HepG2 (cell line): ENCODE measurements at regions not wholly inside any gene's neighbourhood (a gene's known extent, or its start where the extent isn't known, plus 50 kb on each side); places are given as distances from the start of the nearest gene placed in this dataset.

Source experiments
- ATAC-seq: fragments of 200-7000 bp; cut with Tn5 transposase; 3 replicates; pipeline ENCODE4 v1.9.1; 2020; ENCODE audit warnings: mild to moderate bottlenecking, moderate library complexity
- BruUV-seq: library from RNA; stranded (reverse); fragments of 400-500 nt; replicated peaks from 2 replicates; lab custom pipeline; 2021; lab: Mats Ljungman, UMichigan
- CTCF ChIA-PET: fragments of 300-600 bp; formaldehyde crosslinking; extraction: SDS; loops from one replicate; lab custom pipeline; 2021; ENCODE audit warnings: low total read pairs, inconsistent platforms, low intra/inter-chr PET ratio; lab: Yijun Ruan, JAX
- POLR2A ChIA-PET: fragments of 350-600 bp; sonication (Branson Sonifier 250); formaldehyde crosslinking; loops from one replicate; lab custom pipeline; 2020; ENCODE audit warnings: antibody characterized with exemption, inconsistent platforms; lab: Yijun Ruan, JAX
- DNase-seq: peaks from one replicate; pipeline ENCODE4 v3.0.0-alpha.2; 2015; ENCODE audit warnings: low spot score
- FAIRE-seq: peaks from 3 replicates; lab custom pipeline; 2011; peaks lifted over from hg19 to GRCh38; lab: Jason Lieb, UNC
- H2AFZ ChIP-seq: one replicate; pipeline ENCODE4 v1.6.1; 2011; ENCODE audit warnings: low read length, inconsistent platforms
- H3K27ac ChIP-seq: fragments of 300-600 bp; 3 replicates; pipeline ENCODE4 v1.8.0; 2011; ENCODE audit warnings: mixed run types, mild to moderate bottlenecking, mixed read lengths, low read length, inconsistent platforms; ENCODE audit not compliant: insufficient read depth; ENCODE audit errors: extremely low read length
- H3K27me3 ChIP-seq, 2 experiments: fragments of 200-600 bp in 1 of 2; 2 replicates in 1 of 2; 3 replicates in 1 of 2; pipeline versions ENCODE4 v1.6.0 to v1.8.0; 2011; ENCODE audit warnings: low read length in 2 of 2, mild to moderate bottlenecking in 2 of 2, moderate library complexity in 2 of 2, inconsistent platforms in 1 of 2; ENCODE audit not compliant: insufficient read depth in 2 of 2, control insufficient read depth in 1 of 2
- H3K36me3 ChIP-seq, 2 experiments: fragments of 200-600 bp in 1 of 2; replicated peaks in 1 of 2; 2 replicates in 1 of 2; 3 replicates in 1 of 2; pipeline versions ENCODE4 v1.5.1 to v1.8.0; 2011; ENCODE audit warnings: low read length in 2 of 2, inconsistent platforms in 1 of 2; ENCODE audit not compliant: insufficient read depth in 2 of 2, control insufficient read depth in 1 of 2
- H3K4me1 ChIP-seq: 2 replicates; pipeline ENCODE4 v1.5.1; 2012; ENCODE audit warnings: low read length, inconsistent platforms; ENCODE audit not compliant: insufficient read depth
- H3K4me2 ChIP-seq: 2 replicates; pipeline ENCODE4 v1.6.0; 2011; ENCODE audit warnings: low read depth, low read length, inconsistent platforms
- H3K4me3 ChIP-seq, 3 experiments: fragments of 200-600 bp in 1 of 3; sonication (generic), shearing (Covaris generic) in 1 of 3; replicated peaks in 1 of 3; 2 replicates each; pipeline ENCODE4 v1.5.1; 2011 to 2016; ENCODE audit warnings: low read length in 3 of 3, inconsistent platforms in 2 of 3, low read depth in 2 of 3, mild to moderate bottlenecking in 2 of 3, control low read depth in 1 of 3, mixed read lengths in 1 of 3; ENCODE audit not compliant: insufficient read depth in 1 of 3
- H3K79me2 ChIP-seq: one replicate; pipeline ENCODE4 v1.6.1; 2011; ENCODE audit warnings: low read length, inconsistent platforms; ENCODE audit not compliant: insufficient read depth
- H3K9ac ChIP-seq: 2 replicates; pipeline ENCODE4 v1.6.0; 2011; ENCODE audit warnings: mild to moderate bottlenecking, low read depth, low read length, inconsistent platforms; ENCODE audit not compliant: insufficient read depth
- H3K9me3 ChIP-seq: 2 replicates; pipeline ENCODE4 v1.5.1; 2012; ENCODE audit warnings: mild to moderate bottlenecking, low read length
- H4K20me1 ChIP-seq: 2 replicates; pipeline ENCODE4 v1.6.0; 2011; ENCODE audit warnings: inconsistent platforms, mild to moderate bottlenecking, low read length, moderate library complexity; ENCODE audit not compliant: insufficient read depth
- BRCA1 ChIP-seq: sonication (generic); formaldehyde crosslinking; IDR thresholded peaks from 2 replicates; pipeline ENCODE4 v1.4.0; 2020; ENCODE audit warnings: missing genetic modification reagents
- CENPT ChIP-seq: sonication (generic); formaldehyde crosslinking; IDR thresholded peaks from 2 replicates; pipeline ENCODE4 v1.8.0; 2022; ENCODE audit warnings: low read depth, mild to moderate bottlenecking, moderate library complexity, missing genetic modification reagents
- MLLT10 ChIP-seq: sonication (generic); formaldehyde crosslinking; IDR thresholded peaks from 2 replicates; pipeline ENCODE4 v1.4.0; 2020; ENCODE audit warnings: missing genetic modification reagents
- NFE2L2 ChIP-seq: fragments of 150-350 bp; IDR thresholded peaks from 2 replicates; pipeline ENCODE4 v1.6.1; 2014; ENCODE audit warnings: low read length
- PAX8 ChIP-seq: sonication (generic); formaldehyde crosslinking; IDR thresholded peaks from 2 replicates; pipeline ENCODE4 v1.8.0; 2022; ENCODE audit warnings: mild to moderate bottlenecking, missing genetic modification reagents, borderline replicate concordance
- SP2 ChIP-seq: sonication (generic); formaldehyde crosslinking; IDR thresholded peaks from 2 replicates; pipeline ENCODE4 v1.5.1; 2020; ENCODE audit warnings: mild to moderate bottlenecking, missing genetic modification reagents
- SP4 ChIP-seq: sonication (generic); formaldehyde crosslinking; IDR thresholded peaks from 2 replicates; pipeline ENCODE4 v1.8.1; 2023; ENCODE audit warnings: mild to moderate bottlenecking, missing genetic modification reagents
- TERF1 ChIP-seq: sonication (generic); formaldehyde crosslinking; IDR thresholded peaks from 2 replicates; pipeline ENCODE4 v1.8.0; 2022; ENCODE audit warnings: mild to moderate bottlenecking, missing genetic modification reagents, moderate library complexity
- THAP11 ChIP-seq: IDR thresholded peaks from 2 replicates; pipeline ENCODE4 v1.6.1; 2016; ENCODE audit warnings: missing biosample characterization, missing genetic modification reagents
- ZNF18 ChIP-seq: sonication (generic); formaldehyde crosslinking; IDR thresholded peaks from 2 replicates; pipeline ENCODE4 v1.8.0; 2022; ENCODE audit warnings: mild to moderate bottlenecking, missing genetic modification reagents; ENCODE audit not compliant: insufficient replicate concordance
- ZNF230 ChIP-seq: sonication (generic); formaldehyde crosslinking; IDR thresholded peaks from 2 replicates; pipeline ENCODE4 v1.4.0; 2020; ENCODE audit warnings: mild to moderate bottlenecking, missing genetic modification reagents
- ZNF282 ChIP-seq: fragments of 450-650 bp; IDR thresholded peaks from 2 replicates; pipeline ENCODE4 v1.6.1; 2018; ENCODE audit not compliant: partially characterized antibody
- ZNF768 ChIP-seq: sonication (generic); formaldehyde crosslinking; IDR thresholded peaks from 2 replicates; pipeline ENCODE4 v1.4.0; 2020; ENCODE audit warnings: missing genetic modification reagents
- ZNF784 ChIP-seq: sonication (generic); formaldehyde crosslinking; IDR thresholded peaks from 2 replicates; pipeline ENCODE4 v1.5.1; 2020; ENCODE audit warnings: missing genetic modification reagents, mild to moderate bottlenecking, borderline replicate concordance
- WGBS: methylation state at CpG from one replicate; pipeline ENCODE4 v1.1.6; 2017; ENCODE audit warnings: low lambda C conversion rate; 5-methylcytosine and 5-hydroxymethylcytosine counted together
- in situ Hi-C: cut with HindIII; loops from 2 replicates; pipeline ENCODE4 v1.10.0; 2017; ENCODE audit warnings: low pct_unique_long_range_greater_than_20kb; ENCODE audit not compliant: extremely low pct_ligation_motif_present
- intact Hi-C: fragments of 100-400 bp; cut with micrococcal nuclease; formaldehyde crosslinking; loops from one replicate; pipeline ENCODE4 v1.10.0; 2022; ENCODE audit not compliant: unreplicated experiment
- TF ChIP-seq, protein P1 (sequence below): sonication (generic); formaldehyde crosslinking; conservative IDR thresholded peaks from 2 replicates; pipeline ENCODE4 v1.8.1; 2023; ENCODE audit warnings: missing genetic modification reagents
- TF ChIP-seq, protein P2 (sequence below): sonication (generic); formaldehyde crosslinking; IDR thresholded peaks from 2 replicates; pipeline ENCODE4 v1.5.0; 2020; ENCODE audit warnings: mild to moderate bottlenecking, missing genetic modification reagents

GRCh38 chrX:38891641-38892413 lies 90.6 kb downstream of the MID1IP1 start:
- H3K27ac ChIP-seq = no peak overlapping the region
- no peak overlapping the region for H3K9ac ChIP-seq
- no peaks in the 10 kb centered on the region for H3K36me3 ChIP-seq
- in situ Hi-C loops = no loop called here
- H3K4me2 ChIP-seq = no peak overlapping the region
- H2AFZ ChIP-seq = no peak overlapping the region
- POLR2A ChIA-PET = no interaction called here
- H4K20me1 ChIP-seq = no peaks in the 10 kb centered on the region
- CTCF ChIA-PET = no interaction called here
- BruUV-seq = no TSS peak
- DNase-seq = no peak
- no peak for TF ChIP-seq ZNF230 (CRISPR knock-in tag)
- TF ChIP-seq ZNF768 (CRISPR knock-in tag) = no peak
- no peak for TF ChIP-seq SP2 (CRISPR knock-in tag)
- no peak for TF ChIP-seq ZNF282
- TF ChIP-seq TERF1 (CRISPR knock-in tag) = no peak
- no peak for TF ChIP-seq NFE2L2
- TF ChIP-seq THAP11 (CRISPR knock-in tag) = no peak
- TF ChIP-seq BRCA1 (CRISPR knock-in tag) = no peak
- no peak for TF ChIP-seq ZNF784 (CRISPR knock-in tag)
- no peak for TF ChIP-seq ZNF18 (CRISPR knock-in tag)
- no peak for TF ChIP-seq MLLT10 (CRISPR knock-in tag)
- no peak for TF ChIP-seq CENPT (CRISPR knock-in tag)
- no peak for TF ChIP-seq PAX8
- TF ChIP-seq, protein P1, sequence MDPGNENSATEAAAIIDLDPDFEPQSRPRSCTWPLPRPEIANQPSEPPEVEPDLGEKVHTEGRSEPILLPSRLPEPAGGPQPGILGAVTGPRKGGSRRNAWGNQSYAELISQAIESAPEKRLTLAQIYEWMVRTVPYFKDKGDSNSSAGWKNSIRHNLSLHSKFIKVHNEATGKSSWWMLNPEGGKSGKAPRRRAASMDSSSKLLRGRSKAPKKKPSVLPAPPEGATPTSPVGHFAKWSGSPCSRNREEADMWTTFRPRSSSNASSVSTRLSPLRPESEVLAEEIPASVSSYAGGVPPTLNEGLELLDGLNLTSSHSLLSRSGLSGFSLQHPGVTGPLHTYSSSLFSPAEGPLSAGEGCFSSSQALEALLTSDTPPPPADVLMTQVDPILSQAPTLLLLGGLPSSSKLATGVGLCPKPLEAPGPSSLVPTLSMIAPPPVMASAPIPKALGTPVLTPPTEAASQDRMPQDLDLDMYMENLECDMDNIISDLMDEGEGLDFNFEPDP (CRISPR knock-in tag) = no peak
- TF ChIP-seq, protein P2, sequence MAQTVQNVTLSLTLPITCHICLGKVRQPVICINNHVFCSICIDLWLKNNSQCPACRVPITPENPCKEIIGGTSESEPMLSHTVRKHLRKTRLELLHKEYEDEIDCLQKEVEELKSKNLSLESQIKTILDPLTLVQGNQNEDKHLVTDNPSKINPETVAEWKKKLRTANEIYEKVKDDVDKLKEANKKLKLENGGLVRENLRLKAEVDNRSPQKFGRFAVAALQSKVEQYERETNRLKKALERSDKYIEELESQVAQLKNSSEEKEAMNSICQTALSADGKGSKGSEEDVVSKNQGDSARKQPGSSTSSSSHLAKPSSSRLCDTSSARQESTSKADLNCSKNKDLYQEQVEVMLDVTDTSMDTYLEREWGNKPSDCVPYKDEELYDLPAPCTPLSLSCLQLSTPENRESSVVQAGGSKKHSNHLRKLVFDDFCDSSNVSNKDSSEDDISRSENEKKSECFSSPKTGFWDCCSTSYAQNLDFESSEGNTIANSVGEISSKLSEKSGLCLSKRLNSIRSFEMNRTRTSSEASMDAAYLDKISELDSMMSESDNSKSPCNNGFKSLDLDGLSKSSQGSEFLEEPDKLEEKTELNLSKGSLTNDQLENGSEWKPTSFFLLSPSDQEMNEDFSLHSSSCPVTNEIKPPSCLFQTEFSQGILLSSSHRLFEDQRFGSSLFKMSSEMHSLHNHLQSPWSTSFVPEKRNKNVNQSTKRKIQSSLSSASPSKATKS (CRISPR knock-in tag) = no peak
- no peak for TF ChIP-seq SP4 (CRISPR knock-in tag)
- no peaks in the 10 kb centered on the region for H3K9me3 ChIP-seq
- no peak overlapping the region for H3K4me3 ChIP-seq
- no peaks in the 10 kb centered on the region for H3K79me2 ChIP-seq
- FAIRE-seq = no peak
- peak; percentile 40; the same call in 1 of the 3 replicates for ATAC-seq
- H3K27me3 ChIP-seq = no peaks in the 10 kb centered on the region
- H3K4me1 ChIP-seq = peaks cover 26% of the 10 kb centered on the region
- 35% methylated on average over 3 of the region's 4 CpGs for WGBS
- intact Hi-C loops = loop anchor here (2.0 kb wide), 1 partner anchor 87 kb away; no protein-coding TSS in a partner anchor
